Fibroblast of lung (primary cell): ENCODE measurements at regions not wholly inside any gene's neighbourhood (a gene's known extent, or its start where the extent isn't known, plus 50 kb on each side); places are given as distances from the start of the nearest gene placed in this dataset.

Experiments
- DNase-seq, 2 donors: peaks; one replicate each; pipeline versions ENCODE4 v3.0.0 to v3.0.0-alpha.2; 2010; ENCODE audit warnings: low read depth in 2 of 2
- H2AFZ ChIP-seq: 2 replicates; pipeline ENCODE4 v1.5.1; 2012; ENCODE audit warnings: low read length, control low read depth, inconsistent platforms
- H3K27ac ChIP-seq: 2 replicates; pipeline ENCODE4 v1.5.1; 2011; ENCODE audit warnings: low read length, control low read depth; ENCODE audit not compliant: insufficient read depth
- H3K27me3 ChIP-seq: 2 replicates; pipeline ENCODE4 v1.5.1; 2011; ENCODE audit warnings: mild to moderate bottlenecking, low read length; ENCODE audit not compliant: control insufficient read depth, insufficient read depth
- H3K36me3 ChIP-seq: 2 replicates; pipeline ENCODE4 v1.5.1; 2011; ENCODE audit warnings: low read length; ENCODE audit not compliant: control insufficient read depth, insufficient read depth
- H3K4me1 ChIP-seq: 2 replicates; pipeline ENCODE4 v1.5.1; 2011; ENCODE audit warnings: low read length; ENCODE audit not compliant: control insufficient read depth, insufficient read depth; ENCODE audit errors: extremely low read depth
- H3K4me2 ChIP-seq: 2 replicates; pipeline ENCODE4 v1.5.1; 2011; ENCODE audit warnings: low read length, control low read depth; ENCODE audit not compliant: insufficient read depth; ENCODE audit errors: extremely low read depth
- H3K4me3 ChIP-seq, 4 experiments: fragments of 200-600 bp in 1 of 4; sonication (generic) in 1 of 4; replicated peaks in 1 of 4; 2 replicates each; pipeline ENCODE4 v1.5.1; 2011 to 2016; ENCODE audit warnings: low read length in 4 of 4, low read depth in 3 of 4, mild to moderate bottlenecking in 3 of 4, control low read depth in 2 of 4, inconsistent platforms in 1 of 4, mixed read lengths in 1 of 4; ENCODE audit not compliant: insufficient read depth in 1 of 4; ENCODE audit errors: control extremely low read depth in 1 of 4
- H3K79me2 ChIP-seq: 2 replicates; pipeline ENCODE4 v1.5.1; 2012; ENCODE audit warnings: mild to moderate bottlenecking, low read length, inconsistent platforms; ENCODE audit not compliant: control insufficient read depth, insufficient read depth
- H3K9ac ChIP-seq: 2 replicates; pipeline ENCODE4 v1.5.1; 2011; ENCODE audit warnings: mild to moderate bottlenecking, low read length, control low read depth; ENCODE audit not compliant: insufficient read depth
- H3K9me3 ChIP-seq: 2 replicates; pipeline ENCODE4 v1.5.1; 2012; ENCODE audit warnings: low read depth, low read length; ENCODE audit not compliant: control insufficient read depth, insufficient read depth
- H4K20me1 ChIP-seq: 2 replicates; pipeline ENCODE4 v1.5.1; 2011; ENCODE audit warnings: low read length; ENCODE audit not compliant: control insufficient read depth, insufficient read depth; ENCODE audit errors: extremely low read depth
- CTCF ChIP-seq, 2 donors: IDR thresholded peaks in 1 of 2; conservative IDR thresholded peaks in 1 of 2; 1 replicate in 1 of 2; 2 replicates in 1 of 2; pipeline ENCODE4 v1.5.1; 2011 to 2012; ENCODE audit warnings: low read length in 2 of 2, control low read depth in 1 of 2, inconsistent platforms in 1 of 2, low read depth in 1 of 2, mild to moderate bottlenecking in 1 of 2
- EZH2 ChIP-seq: IDR thresholded peaks from 2 replicates; pipeline ENCODE4 v1.5.1; 2012; ENCODE audit warnings: low read length, control low read depth, mild to moderate bottlenecking; ENCODE audit errors: missing control alignments

DNA sequence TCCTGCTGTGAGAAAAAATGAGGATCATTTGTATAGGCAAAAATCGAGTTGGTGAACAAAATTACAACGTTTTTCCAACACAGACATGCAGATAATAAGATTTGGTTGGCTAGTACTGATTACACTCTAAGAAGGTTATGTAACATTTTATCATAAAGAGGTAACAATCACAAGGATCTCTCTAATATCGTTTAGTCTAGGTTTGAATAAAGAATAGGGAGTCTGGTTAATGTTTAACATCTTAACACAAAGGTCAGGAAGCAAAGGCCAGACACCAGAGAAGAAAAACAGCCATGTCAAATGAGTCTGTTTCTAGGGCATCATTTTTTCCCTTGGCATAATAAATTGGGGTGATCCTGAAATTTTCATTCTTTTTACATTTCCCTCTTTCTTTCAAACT lies 207.4 kb upstream of the CHRM3 start:
- no peak overlapping the region for H3K4me3 ChIP-seq
- no peaks in the 10 kb centered on the region for H3K9me3 ChIP-seq
- H3K4me2 ChIP-seq, result no peak overlapping the region
- H3K9ac ChIP-seq, result no peak overlapping the region
- DNase-seq, result no peak
- no peak overlapping the region for H3K27ac ChIP-seq
- no peaks in the 10 kb centered on the region for H3K27me3 ChIP-seq
- no peaks in the 10 kb centered on the region for H3K4me1 ChIP-seq
- no peaks in the 10 kb centered on the region for H3K79me2 ChIP-seq
- H4K20me1 ChIP-seq, result no peaks in the 10 kb centered on the region
- TF ChIP-seq EZH2, result no peak
- no peak for TF ChIP-seq CTCF (conservative IDR thresholded peaks at IDR 0.05 in 1 of 2, IDR thresholded peaks at IDR 0.05 in 1 of 2; ENCODE audit: low read depth in 1 of 2, low read length in 2 of 2)
- H2AFZ ChIP-seq, result no peak overlapping the region
- no peaks in the 10 kb centered on the region for H3K36me3 ChIP-seq

DNA sequence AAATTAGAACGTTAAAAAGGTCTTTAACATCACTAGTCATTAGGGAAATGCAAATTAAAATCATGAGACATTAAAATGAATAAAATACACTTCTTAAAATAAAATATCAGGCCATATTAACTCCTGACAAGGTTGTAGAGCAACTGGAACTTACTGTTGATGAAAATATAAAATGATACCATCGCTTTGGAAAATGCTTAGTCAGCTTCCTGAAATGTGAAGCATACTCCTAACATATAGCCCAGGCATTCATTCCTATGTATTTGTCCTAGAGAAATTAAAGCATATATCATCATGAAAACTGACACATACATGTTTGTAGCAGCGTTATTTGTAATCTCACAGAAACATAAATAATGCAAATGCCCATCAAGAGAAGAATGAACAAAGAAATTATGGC lies 211.5 kb upstream of the CHRM3 start:
- no peak for DNase-seq
- no peak overlapping the region for H3K9ac ChIP-seq
- no peak overlapping the region for H2AFZ ChIP-seq
- H3K27ac ChIP-seq, result no peak overlapping the region
- no peaks in the 10 kb centered on the region for H3K36me3 ChIP-seq
- H3K9me3 ChIP-seq, result no peaks in the 10 kb centered on the region
- no peaks in the 10 kb centered on the region for H3K4me1 ChIP-seq
- TF ChIP-seq CTCF (conservative IDR thresholded peaks at IDR 0.05 in 1 of 2, IDR thresholded peaks at IDR 0.05 in 1 of 2; ENCODE audit: low read depth in 1 of 2, low read length in 2 of 2), result no peak
- no peak for TF ChIP-seq EZH2
- H3K79me2 ChIP-seq, result no peaks in the 10 kb centered on the region
- H3K27me3 ChIP-seq, result no peaks in the 10 kb centered on the region
- H3K4me2 ChIP-seq, result no peak overlapping the region
- H4K20me1 ChIP-seq, result no peaks in the 10 kb centered on the region
- H3K4me3 ChIP-seq, result no peak overlapping the region

DNA sequence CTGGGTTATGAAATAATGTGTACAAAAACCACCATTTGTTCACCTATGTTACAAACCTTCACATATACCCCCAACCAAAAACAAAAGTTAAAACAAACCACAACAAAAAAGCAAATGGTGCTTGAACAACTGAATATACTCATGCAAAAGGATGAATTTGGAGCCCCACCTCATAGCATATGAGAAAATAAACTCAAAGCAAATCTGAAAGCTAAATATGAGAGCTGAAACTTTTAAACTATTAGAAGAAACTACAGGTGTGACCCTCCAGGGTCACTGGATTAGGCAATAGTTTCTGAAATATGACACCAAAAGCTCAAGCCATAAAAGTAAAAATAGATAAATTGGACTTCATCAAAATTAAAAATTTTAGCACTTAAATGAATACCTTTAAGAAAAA lies 215.5 kb upstream of the CHRM3 start:
- no peak for DNase-seq
- Histone ChIP-seq H3K9ac (no peak overlapping the region), H3K4me1 (no peaks in the 10 kb centered on the region), H3K27me3 (no peaks in the 10 kb centered on the region), H3K36me3 (no peaks in the 10 kb centered on the region), H3K27ac (no peak overlapping the region), H3K9me3 (no peaks in the 10 kb centered on the region), H3K4me2 (no peak overlapping the region), H3K79me2 (no peaks in the 10 kb centered on the region), H3K4me3 (no peak overlapping the region), H2AFZ (no peak overlapping the region), H4K20me1 (no peaks in the 10 kb centered on the region)
- TF ChIP-seq EZH2 (no peak), CTCF (conservative IDR thresholded peaks at IDR 0.05 in 1 of 2, IDR thresholded peaks at IDR 0.05 in 1 of 2; ENCODE audit: low read depth in 1 of 2, low read length in 2 of 2) (no peak)
